K562 (cell line): ENCODE measurements at regions not wholly inside any gene's neighbourhood (a gene's known extent, or its start where the extent isn't known, plus 50 kb on each side); places are given as distances from the start of the nearest gene placed in this dataset.

ENCODE experiments used
- ATAC-seq: fragments of 200-7000 bp; cut with Tn5 transposase; 3 replicates; pipeline ENCODE4 v1.9.1; 2020; ENCODE audit warnings: moderate library complexity
- BruUV-seq: library from RNA; stranded (reverse); fragments of 400-500 nt; replicated peaks from 2 replicates; lab custom pipeline; 2021; lab: Mats Ljungman, UMichigan
- CTCF ChIA-PET: fragments of 300-600 bp; formaldehyde crosslinking; extraction: SDS; loops from one replicate; lab custom pipeline; 2021; ENCODE audit warnings: low intra/inter-chr PET ratio; lab: Yijun Ruan, JAX
- POLR2A ChIA-PET: fragments of 300-600, 350-650 bp; sonication (Branson Sonifier 250); formaldehyde crosslinking; extraction: SDS; loops from one replicate; lab custom pipeline; 2021; ENCODE audit warnings: antibody characterized with exemption, inconsistent platforms; lab: Yijun Ruan, JAX
- DNase-seq, 4 experiments: peaks; one replicate each; pipeline versions ENCODE4 v3.0.0 to v3.0.0-alpha.2; 2011 to 2018; ENCODE audit warnings: low spot score in 3 of 4, mixed read lengths in 3 of 4; ENCODE audit errors: extremely low read depth in 1 of 4
- FAIRE-seq: peaks from 2 replicates; lab custom pipeline; 2011; peaks lifted over from hg19 to GRCh38; lab: Jason Lieb, UNC
- H2AFZ ChIP-seq: 2 replicates; pipeline ENCODE4 v1.6.0; 2011; ENCODE audit warnings: low read depth, low read length, control low read depth, inconsistent platforms
- H3K27ac ChIP-seq: fragments of 200-600 bp; 3 replicates; pipeline ENCODE4 v1.8.0; 2011; ENCODE audit warnings: low read depth, mild to moderate bottlenecking, control low read depth, inconsistent platforms, low read length, moderate library complexity, mixed read lengths; ENCODE audit errors: extremely low read depth
- H3K27me3 ChIP-seq, 2 experiments: fragments of 300-600 bp in 1 of 2; 2 replicates in 1 of 2; 3 replicates in 1 of 2; pipeline versions ENCODE4 v1.6.0 to v1.8.0; 2011; ENCODE audit warnings: inconsistent platforms in 2 of 2, low read length in 2 of 2, mild to moderate bottlenecking in 1 of 2, mixed read lengths in 1 of 2, moderate library complexity in 1 of 2; ENCODE audit not compliant: control insufficient read depth in 2 of 2, insufficient read depth in 2 of 2
- H3K36me3 ChIP-seq: fragments of 300-600 bp; 3 replicates; pipeline ENCODE4 v1.8.0; 2011; ENCODE audit warnings: mild to moderate bottlenecking, low read length, inconsistent platforms; ENCODE audit not compliant: control insufficient read depth, insufficient read depth
- H3K4me1 ChIP-seq, 2 experiments: fragments of 200-600 bp in 1 of 2; replicated peaks in 1 of 2; 2 replicates in 1 of 2; 3 replicates in 1 of 2; pipeline versions ENCODE4 v1.5.1 to v1.8.0; 2011; ENCODE audit warnings: inconsistent platforms in 2 of 2, low read length in 2 of 2, mild to moderate bottlenecking in 1 of 2, mixed read lengths in 1 of 2, moderate library complexity in 1 of 2; ENCODE audit not compliant: control insufficient read depth in 2 of 2, insufficient read depth in 2 of 2
- H3K4me2 ChIP-seq: 2 replicates; pipeline ENCODE4 v1.6.1; 2011; ENCODE audit warnings: low read length, control low read depth, inconsistent platforms, mixed read lengths; ENCODE audit not compliant: insufficient read depth
- H3K4me3 ChIP-seq: fragments of 200-600 bp; sonication (generic), shearing (Covaris generic); 2 replicates; pipeline ENCODE4 v1.5.1; 2016; ENCODE audit warnings: control low read depth, inconsistent platforms
- H3K79me2 ChIP-seq: fragments of 200-600 bp; 3 replicates; pipeline ENCODE4 v1.8.0; 2011; ENCODE audit warnings: low read length, inconsistent platforms; ENCODE audit not compliant: control insufficient read depth, insufficient read depth
- H3K9ac ChIP-seq, 2 experiments: 2 replicates each; pipeline versions ENCODE4 v1.6.0 to v1.6.1; 2011; ENCODE audit warnings: low read depth in 2 of 2, low read length in 2 of 2, control low read depth in 1 of 2, inconsistent platforms in 1 of 2, mild to moderate bottlenecking in 1 of 2, mixed read lengths in 1 of 2; ENCODE audit not compliant: insufficient read depth in 1 of 2
- H3K9me1 ChIP-seq: one replicate; pipeline ENCODE4 v1.6.0; 2011; ENCODE audit warnings: inconsistent platforms, mild to moderate bottlenecking, low read length, moderate library complexity; ENCODE audit not compliant: control insufficient read depth, insufficient read depth
- H3K9me3 ChIP-seq: replicated peaks from 2 replicates; pipeline ENCODE4 v1.5.1; 2011; ENCODE audit warnings: low read depth, low read length, inconsistent platforms; ENCODE audit not compliant: control insufficient read depth, insufficient read depth
- H4K20me1 ChIP-seq: replicated peaks from 2 replicates; pipeline ENCODE4 v1.6.1; 2011; ENCODE audit warnings: low read length, inconsistent platforms, mixed read lengths; ENCODE audit not compliant: control insufficient read depth, insufficient read depth
- DMBX1 ChIP-seq: fragments of 250-450 bp; sonication (Bioruptor Pico); IDR thresholded peaks from 2 replicates; pipeline ENCODE4 v1.8.0; 2022; ENCODE audit warnings: inconsistent platforms, mild to moderate bottlenecking, moderate library complexity, borderline replicate concordance
- E2F3 ChIP-seq: fragments of 250-450 bp; sonication (Bioruptor Pico); IDR thresholded peaks from 2 replicates; pipeline ENCODE4 v1.4.0; 2020; ENCODE audit warnings: mild to moderate bottlenecking
- ETS1 ChIP-seq: conservative IDR thresholded peaks from 2 replicates; pipeline ENCODE4 v1.6.1; 2011; ENCODE audit warnings: low read depth, mild to moderate bottlenecking, low read length; ENCODE audit not compliant: control insufficient read depth
- HNRNPH1 ChIP-seq: fragments of 200-400 bp; formaldehyde crosslinking; optimal IDR thresholded peaks from 2 replicates; pipeline ENCODE3; 2017; ENCODE audit warnings: low read depth, mild to moderate bottlenecking, low read length, moderate library complexity
- MLLT1 ChIP-seq, 2 experiments: fragments of 450-650 bp; IDR thresholded peaks; 2 replicates each; pipeline ENCODE4 v1.6.1; 2016
- PCBP1 ChIP-seq: fragments of 200-400 bp; formaldehyde crosslinking; IDR thresholded peaks from 2 replicates; pipeline ENCODE4 v1.6.1; 2018; ENCODE audit warnings: mild to moderate bottlenecking, low read depth, low read length; ENCODE audit not compliant: poor library complexity, severe bottlenecking
- SFPQ ChIP-seq: fragments of 200-400 bp; formaldehyde crosslinking; IDR thresholded peaks from 2 replicates; pipeline ENCODE4 v1.6.1; 2017; ENCODE audit warnings: mild to moderate bottlenecking, low read depth, low read length, moderate library complexity
- ZNF707 ChIP-seq: fragments of 250-450 bp; sonication (Bioruptor Pico); conservative IDR thresholded peaks from 2 replicates; pipeline ENCODE4 v1.8.0; 2022; ENCODE audit warnings: inconsistent platforms, mild to moderate bottlenecking, moderate library complexity
- ZNF76 ChIP-seq: fragments of 250-450 bp; sonication (Bioruptor Pico); IDR thresholded peaks from 2 replicates; pipeline ENCODE4 v1.4.0; 2020; ENCODE audit warnings: mild to moderate bottlenecking, moderate library complexity, borderline replicate concordance
- WGBS: fragments of 100-300 bp; shearing (Covaris generic); methylation state at CpG from one replicate; pipeline ENCODE4 v1.1.6; 2016; ENCODE audit warnings: low coverage, mixed read lengths; ENCODE audit not compliant: insufficient coverage; ENCODE audit errors: missing lambda C conversion rate; 5-methylcytosine and 5-hydroxymethylcytosine counted together
- in situ Hi-C: fragments of 300-500 bp; cut with MboI; formaldehyde crosslinking; loops from 4 replicates; pipeline ENCODE4 v1.15.0; 2018; ENCODE audit warnings: inconsistent platforms, mixed read lengths
- intact Hi-C: fragments of 100-400 bp; cut with micrococcal nuclease; formaldehyde crosslinking; loops from 2 replicates; pipeline ENCODE4 v1.14.2; 2022

GRCh38 chr1:14285238-14285637 lies 313.2 kb upstream of the KAZN start:
- ChIA-PET POLR2A (no interaction called here), CTCF (no interaction called here)
- H4K20me1 ChIP-seq = no peaks in the 10 kb centered on the region
- in situ Hi-C loops = no loop called here
- H3K27me3 ChIP-seq = peaks cover 2 to 11% of the 10 kb centered on the region in 2 experiments; a peak in 4 of 5 replicates
- BruUV-seq = no TSS peak
- no peaks in the 10 kb centered on the region for H3K36me3 ChIP-seq
- H2AFZ ChIP-seq = no peak overlapping the region
- no peak overlapping the region for H3K27ac ChIP-seq
- DNase-seq (no peak), ATAC-seq (no peak), FAIRE-seq (no peak)
- H3K79me2 ChIP-seq = no peaks in the 10 kb centered on the region
- TF ChIP-seq DMBX1 (CRISPR knock-in tag) (no peak), ZNF707 (CRISPR knock-in tag) (no peak), PCBP1 (no peak), ZNF76 (CRISPR knock-in tag) (no peak), E2F3 (no peak), MLLT1 (IDR thresholded peaks at IDR 0.05) (no peak), ETS1 (no peak), SFPQ (no peak), HNRNPH1 (no peak)
- WGBS = 0% methylated on average over 2 of the region's 2 CpGs
- intact Hi-C loops = no loop called here
- H3K4me1 ChIP-seq = no peaks in the 10 kb centered on the region
- no peak overlapping the region for H3K4me2 ChIP-seq
- H3K4me3 ChIP-seq = no peak overlapping the region
- H3K9me1 ChIP-seq = no peaks in the 10 kb centered on the region
- H3K9me3 ChIP-seq = no peaks in the 10 kb centered on the region
- H3K9ac ChIP-seq = no peak overlapping the region
